A673 (cell line): ENCODE measurements at regions not wholly inside any gene's neighbourhood (a gene's known extent, or its start where the extent isn't known, plus 50 kb on each side); places are given as distances from the start of the nearest gene placed in this dataset.

Experiments used
- CTCF ChIP-seq: fragments of 300-800, 200-600 bp; sonication (generic); conservative IDR thresholded peaks from 2 replicates; pipeline ENCODE4 v1.5.1; 2017; ENCODE audit warnings: low read depth, mild to moderate bottlenecking, antibody characterized with exemption, low read length, moderate library complexity, mixed read lengths
- EZH2 ChIP-seq: fragments of 200-600 bp; sonication (generic); IDR thresholded peaks from 2 replicates; pipeline ENCODE4 v1.6.1; 2017; ENCODE audit warnings: borderline replicate concordance, low read depth, mild to moderate bottlenecking, mixed read lengths, antibody characterized with exemption, low read length; ENCODE audit not compliant: poor library complexity, severe bottlenecking

- TF ChIP-seq CTCF (no peak), EZH2 (no peak)
Measured at GRCh38 chr9:18348083-18348475, 125.9 kb upstream of the ADAMTSL1 start.
